ENCODE measurements at regions not wholly inside any gene's neighbourhood (a gene's known extent, or its start where the extent isn't known, plus 50 kb on each side); places are given as distances from the start of the nearest gene placed in this dataset.

GRCh38 chr16:6722786-6723185, 609.9 kb upstream of the RBFOX1 start:
- in situ Hi-C loops (cut with HindIII; ENCODE audit: extremely low pct_ligation_motif_present, low pct_unique_long_range_greater_than_20kb) (no loop called here), intact Hi-C loops (cut with micrococcal nuclease; ENCODE audit: unreplicated experiment) (no loop called here)
- no peaks in the 10 kb centered on the region for H3K4me1 ChIP-seq (ENCODE audit: insufficient read depth, low read length)
- ChIA-PET POLR2A (no interaction called here), CTCF (ENCODE audit: low intra/inter-chr PET ratio, low total read pairs) (no interaction called here)
- BruUV-seq (replicated peaks) = no TSS peak
- 0% methylated on average over 3 of the region's 3 CpGs for WGBS (ENCODE audit: low lambda C conversion rate)
- TF ChIP-seq UBTF (CRISPR knock-in tag; IDR thresholded peaks at IDR 0.05) (no peak), ZNF740 (CRISPR knock-in tag; IDR thresholded peaks at IDR 0.05) (no peak), NAIF1 (CRISPR knock-in tag; IDR thresholded peaks at IDR 0.05; ENCODE audit: borderline replicate concordance) (no peak)
- no peak overlapping the region for H2AFZ ChIP-seq (ENCODE audit: low read length)
- ATAC-seq = no peak
- no peaks in the 10 kb centered on the region for H3K36me3 ChIP-seq (replicated peaks in 1 of 2; ENCODE audit: control insufficient read depth in 1 of 2, insufficient read depth in 2 of 2, low read length in 2 of 2)
- no peak overlapping the region for H3K4me3 ChIP-seq (replicated peaks in 1 of 3; ENCODE audit: insufficient read depth in 1 of 3, low read depth in 2 of 3, low read length in 3 of 3)
- peaks cover 5% of the 10 kb centered on the region for H3K9me3 ChIP-seq (ENCODE audit: low read length)
- FAIRE-seq = no peak
- no peak overlapping the region for H3K4me2 ChIP-seq (ENCODE audit: low read depth, low read length)
- H3K9ac ChIP-seq (ENCODE audit: insufficient read depth, low read depth, low read length) = no peak overlapping the region
- no peaks in the 10 kb centered on the region for H3K79me2 ChIP-seq (ENCODE audit: insufficient read depth, low read length)
- no peaks in the 10 kb centered on the region for H4K20me1 ChIP-seq (ENCODE audit: insufficient read depth, low read length)
- DNase-seq (ENCODE audit: low spot score) = no peak
- no peaks in the 10 kb centered on the region; a peak in 1 of 5 replicates for H3K27me3 ChIP-seq (ENCODE audit: control insufficient read depth in 1 of 2, insufficient read depth in 2 of 2, low read length in 2 of 2)
- no peak overlapping the region for H3K27ac ChIP-seq (ENCODE audit: extremely low read length, insufficient read depth, low read length)

GRCh38 chr16:6714510-6714909, 618.1 kb upstream of the RBFOX1 start:
- intact Hi-C loops (cut with micrococcal nuclease; ENCODE audit: unreplicated experiment) (no loop called here), in situ Hi-C loops (cut with HindIII; ENCODE audit: extremely low pct_ligation_motif_present, low pct_unique_long_range_greater_than_20kb) (no loop called here)
- no peaks in the 10 kb centered on the region for H4K20me1 ChIP-seq (ENCODE audit: insufficient read depth, low read length)
- H2AFZ ChIP-seq (ENCODE audit: low read length) = no peak overlapping the region
- H3K4me3 ChIP-seq (replicated peaks in 1 of 3; ENCODE audit: insufficient read depth in 1 of 3, low read depth in 2 of 3, low read length in 3 of 3) = no peak overlapping the region
- no peak overlapping the region for H3K4me2 ChIP-seq (ENCODE audit: low read depth, low read length)
- H3K9ac ChIP-seq (ENCODE audit: insufficient read depth, low read depth, low read length) = no peak overlapping the region
- ATAC-seq = no peak
- TF ChIP-seq ZGPAT (CRISPR knock-in tag; IDR thresholded peaks at IDR 0.05) (no peak), SUZ12 (IDR thresholded peaks at IDR 0.05; ENCODE audit: low read depth, low read length) (no peak), ZNF674 (CRISPR knock-in tag; IDR thresholded peaks at IDR 0.05; ENCODE audit: low read depth) (no peak), SKI (IDR thresholded peaks at IDR 0.05; ENCODE audit: partially characterized antibody) (no peak)
- H3K27me3 ChIP-seq (ENCODE audit: control insufficient read depth in 1 of 2, insufficient read depth in 2 of 2, low read length in 2 of 2) = no peaks in the 10 kb centered on the region
- H3K36me3 ChIP-seq (replicated peaks in 1 of 2; ENCODE audit: control insufficient read depth in 1 of 2, insufficient read depth in 2 of 2, low read length in 2 of 2) = no peaks in the 10 kb centered on the region
- no TSS peak for BruUV-seq (replicated peaks)
- ChIA-PET CTCF (ENCODE audit: low intra/inter-chr PET ratio, low total read pairs) (no interaction called here), POLR2A (no interaction called here)
- FAIRE-seq = no peak
- H3K9me3 ChIP-seq (ENCODE audit: low read length) = peaks cover 48% of the 10 kb centered on the region
- H3K4me1 ChIP-seq (ENCODE audit: insufficient read depth, low read length) = no peaks in the 10 kb centered on the region
- H3K79me2 ChIP-seq (ENCODE audit: insufficient read depth, low read length) = no peaks in the 10 kb centered on the region
- WGBS (ENCODE audit: low lambda C conversion rate) = 0% methylated on average over 3 of the region's 3 CpGs
- H3K27ac ChIP-seq (ENCODE audit: extremely low read length, insufficient read depth, low read length) = no peak overlapping the region
- no peak for DNase-seq (ENCODE audit: low spot score)

All from HepG2 (cell line).